H1 (cell line): ENCODE measurements at regions not wholly inside any gene's neighbourhood (a gene's known extent, or its start where the extent isn't known, plus 50 kb on each side); places are given as distances from the start of the nearest gene placed in this dataset.
A peak's percentile ranks its signal among the peaks of the same experiment; 100 is the strongest.

ENCODE experiments used
- FOSL1 ChIP-seq: IDR thresholded peaks from 2 replicates; pipeline ENCODE4 v1.6.1; 2011; ENCODE audit warnings: mild to moderate bottlenecking, low read depth, low read length, moderate library complexity; ENCODE audit not compliant: insufficient read depth
- MAFK ChIP-seq: IDR thresholded peaks from 2 replicates; pipeline ENCODE4 v1.6.1; 2012; ENCODE audit warnings: low read depth, mild to moderate bottlenecking, improper control_type of control experiment, low read length
- SP1 ChIP-seq: IDR thresholded peaks from 2 replicates; pipeline ENCODE4 v1.6.1; 2011; ENCODE audit warnings: low read depth, low read length
- YY1 ChIP-seq: IDR thresholded peaks from 2 replicates; pipeline ENCODE4 v1.6.1; 2011; ENCODE audit warnings: low read depth, mild to moderate bottlenecking, low read length

- TF ChIP-seq FOSL1: no peak
- no peak for TF ChIP-seq YY1
- TF ChIP-seq SP1: peak; percentile 24; the same call in 1 of the 2 replicates
- no peak for TF ChIP-seq MAFK
These were observed 284.3 kb downstream of the NUP35 start (continued) for GRCh38 chr2:183408562-183408961.
